GM21576 (cell line): ENCODE measurements at regions not wholly inside any gene's neighbourhood (a gene's known extent, or its start where the extent isn't known, plus 50 kb on each side); places are given as distances from the start of the nearest gene placed in this dataset.
A peak's percentile ranks its signal among the peaks of the same experiment; 100 is the strongest.
"Not testable (repeated sequence)": the region's sequence is repeated elsewhere in the genome, so short reads cannot be mapped to it uniquely, and the experiment has no call there.

ENCODE experiments used
- ATAC-seq: cut with Tn5 transposase; IDR thresholded peaks from one replicate; pipeline ENCODE4 v1.9.1; 2021; ENCODE audit warnings: mild to moderate bottlenecking, moderate library complexity; ENCODE audit not compliant: unreplicated experiment

- no peak for ATAC-seq
These were observed 207.6 kb upstream of the CDKN2B start for GRCh38 chr9:22216730-22217172.

GRCh38 chr9:22217254-22217653 lies 208.1 kb upstream of the CDKN2B start:
- no peak for ATAC-seq

- ATAC-seq = not testable (repeated sequence)
These were observed 216.8 kb upstream of the CDKN2B start for GRCh38 chr9:22225856-22226255.

- ATAC-seq = no peak
These were observed 218.6 kb upstream of the DMRTA1 start for GRCh38 chr9:22227986-22228385.

- no peak for ATAC-seq
These were observed 218.1 kb upstream of the DMRTA1 start for GRCh38 chr9:22228542-22228941.

- ATAC-seq = no peak
These were observed 217.6 kb upstream of the DMRTA1 start for GRCh38 chr9:22229069-22229468.

- not testable (repeated sequence) for ATAC-seq
These were observed 215.3 kb upstream of the DMRTA1 start for GRCh38 chr9:22231309-22231708.

- ATAC-seq = no peak
These were observed 213.7 kb upstream of the DMRTA1 start for GRCh38 chr9:22232971-22233370.

GRCh38 chr9:22237497-22238363 lies 208.9 kb upstream of the DMRTA1 start:
- no peak for ATAC-seq

GRCh38 chr9:22238809-22239684 lies 207.6 kb upstream of the DMRTA1 start:
- ATAC-seq = no peak

GRCh38 chr9:22240619-22241018 lies 206.0 kb upstream of the DMRTA1 start:
- peak; percentile 86 for ATAC-seq

- no peak for ATAC-seq
These were observed 205.6 kb upstream of the DMRTA1 start for GRCh38 chr9:22241024-22241423.

GRCh38 chr9:22241611-22242010 lies 205.0 kb upstream of the DMRTA1 start:
- no peak for ATAC-seq

- ATAC-seq = no peak
These were observed 202.2 kb upstream of the DMRTA1 start for GRCh38 chr9:22244139-22245011.

- no peak for ATAC-seq
These were observed 191.3 kb upstream of the DMRTA1 start for GRCh38 chr9:22255337-22255736.

GRCh38 chr9:22256381-22256780 lies 190.2 kb upstream of the DMRTA1 start:
- ATAC-seq = no peak

GRCh38 chr9:22257026-22257816 lies 189.4 kb upstream of the DMRTA1 start:
- ATAC-seq = no peak

- ATAC-seq = no peak
These were observed 181.6 kb upstream of the DMRTA1 start for GRCh38 chr9:22265038-22265437.

- no peak for ATAC-seq
These were observed 181.1 kb upstream of the DMRTA1 start for GRCh38 chr9:22265534-22265933.

- no peak for ATAC-seq
These were observed 172.1 kb upstream of the DMRTA1 start for GRCh38 chr9:22274477-22274876.
